OCI-LY1 (cell line): ENCODE measurements at regions not wholly inside any gene's neighbourhood (a gene's known extent, or its start where the extent isn't known, plus 50 kb on each side); places are given as distances from the start of the nearest gene placed in this dataset.

ENCODE experiments used
- H2AFZ ChIP-seq: fragments of 200-600 bp; sonication (generic), shearing (Covaris generic); 2 replicates; pipeline ENCODE4 v1.6.0; 2014; ENCODE audit warnings: antibody characterized with exemption, mild to moderate bottlenecking, low read length
- H3F3A ChIP-seq: fragments of 200-600 bp; sonication (generic), shearing (Covaris generic); 2 replicates; pipeline ENCODE4 v1.6.0; 2014; ENCODE audit warnings: mild to moderate bottlenecking, antibody characterized with exemption, low read length, moderate library complexity; ENCODE audit not compliant: insufficient read depth
- H3K27ac ChIP-seq: fragments of 200-600 bp; sonication (generic); 2 replicates; pipeline ENCODE4 v1.5.1; 2014; ENCODE audit warnings: low read length, mixed run types, mild to moderate bottlenecking, low read depth; ENCODE audit not compliant: poor library complexity, severe bottlenecking
- H3K27me3 ChIP-seq: fragments of 200-600 bp; sonication (generic); 2 replicates; pipeline ENCODE4 v1.6.0; 2014; ENCODE audit warnings: antibody characterized with exemption, mild to moderate bottlenecking, low read length, moderate library complexity; ENCODE audit not compliant: insufficient read depth
- H3K36me3 ChIP-seq: fragments of 200-600 bp; sonication (generic); 2 replicates; pipeline ENCODE4 v1.6.1; 2014; ENCODE audit warnings: mild to moderate bottlenecking, antibody characterized with exemption, low read length, moderate library complexity, mixed read lengths; ENCODE audit not compliant: insufficient read depth
- H3K4me1 ChIP-seq: fragments of 200-600 bp; sonication (generic); 2 replicates; pipeline ENCODE4 v1.5.1; 2014; ENCODE audit warnings: mild to moderate bottlenecking, low read length, moderate library complexity; ENCODE audit not compliant: insufficient read depth, severe bottlenecking
- H3K4me2 ChIP-seq: fragments of 200-600 bp; sonication (generic), shearing (Covaris generic); 2 replicates; pipeline ENCODE4 v1.6.1; 2014; ENCODE audit warnings: low read length
- H3K4me3 ChIP-seq: fragments of 200-600 bp; sonication (generic); 2 replicates; pipeline ENCODE4 v1.5.1; 2014; ENCODE audit warnings: low read length, low read depth, mild to moderate bottlenecking, mixed read lengths; ENCODE audit not compliant: poor library complexity, severe bottlenecking
- H3K79me2 ChIP-seq: fragments of 200-600 bp; shearing (Covaris generic); 2 replicates; pipeline ENCODE4 v1.6.1; 2016; ENCODE audit warnings: mixed run types, low read length, mixed read lengths; ENCODE audit not compliant: insufficient read depth
- H3K9ac ChIP-seq: fragments of 200-600 bp; sonication (generic), shearing (Covaris generic); 2 replicates; pipeline ENCODE4 v1.6.1; 2014; ENCODE audit warnings: mild to moderate bottlenecking, low read length, mixed read lengths
- H3K9me2 ChIP-seq: fragments of 200-600 bp; sonication (generic), shearing (Covaris generic); 2 replicates; pipeline ENCODE4 v1.6.1; 2014; ENCODE audit warnings: low read depth, mild to moderate bottlenecking, low read length, mixed read lengths
- H3K9me3 ChIP-seq: fragments of 200-600 bp; shearing (Covaris generic); 2 replicates; pipeline ENCODE4 v1.6.1; 2014; ENCODE audit warnings: low read length, mixed read lengths
- H4K20me1 ChIP-seq: fragments of 200-600 bp; sonication (generic), shearing (Covaris generic); 2 replicates; pipeline ENCODE4 v1.6.0; 2016; ENCODE audit warnings: mild to moderate bottlenecking, low read length; ENCODE audit not compliant: insufficient read depth
- CTCF ChIP-seq: fragments of 200-600 bp; sonication (generic), shearing (Covaris generic); IDR thresholded peaks from 2 replicates; pipeline ENCODE4 v1.5.1; 2017; ENCODE audit warnings: mild to moderate bottlenecking, antibody characterized with exemption, low read length, moderate library complexity, mixed read lengths
- EZH2 ChIP-seq: fragments of 200-600 bp; sonication (generic), shearing (Covaris generic); IDR thresholded peaks from 2 replicates; pipeline ENCODE4 v1.8.0; 2017; ENCODE audit warnings: borderline replicate concordance, mixed run types, mild to moderate bottlenecking, antibody characterized with exemption, low read length, moderate library complexity, mixed read lengths

- no peaks in the 10 kb centered on the region for H4K20me1 ChIP-seq
- no peaks in the 10 kb centered on the region for H3K79me2 ChIP-seq
- H3K4me1 ChIP-seq: no peaks in the 10 kb centered on the region
- H3K9me3 ChIP-seq: no peaks in the 10 kb centered on the region
- H3K27me3 ChIP-seq: no peaks in the 10 kb centered on the region; the same call in 1 of the 2 replicates
- H3K9ac ChIP-seq: no peak overlapping the region
- no peak overlapping the region for H3K4me3 ChIP-seq
- H3F3A ChIP-seq: no peaks in the 10 kb centered on the region
- no peaks in the 10 kb centered on the region for H3K9me2 ChIP-seq
- H3K36me3 ChIP-seq: no peaks in the 10 kb centered on the region
- H3K4me2 ChIP-seq: no peak overlapping the region
- no peak overlapping the region for H2AFZ ChIP-seq
- no peak overlapping the region for H3K27ac ChIP-seq
- TF ChIP-seq CTCF: no peak
- no peak for TF ChIP-seq EZH2
Measured at GRCh38 chr21:38696579-38696978, 109.2 kb upstream of the ETS2 start.

GRCh38 chr21:38699048-38699447 lies 106.7 kb upstream of the ETS2 start:
- no peak overlapping the region for H3K9ac ChIP-seq
- H4K20me1 ChIP-seq: no peaks in the 10 kb centered on the region
- H3K27me3 ChIP-seq: no peaks in the 10 kb centered on the region
- H3K36me3 ChIP-seq: no peaks in the 10 kb centered on the region
- H3K27ac ChIP-seq: no peak overlapping the region
- TF ChIP-seq EZH2 (no peak), CTCF (no peak)
- no peak overlapping the region for H3K4me3 ChIP-seq
- H3K79me2 ChIP-seq: no peaks in the 10 kb centered on the region
- no peaks in the 10 kb centered on the region for H3K9me2 ChIP-seq
- no peaks in the 10 kb centered on the region for H3K4me1 ChIP-seq
- H2AFZ ChIP-seq: no peak overlapping the region
- H3F3A ChIP-seq: no peaks in the 10 kb centered on the region
- no peak overlapping the region for H3K4me2 ChIP-seq
- no peaks in the 10 kb centered on the region for H3K9me3 ChIP-seq

GRCh38 chr21:38702196-38702595 lies 103.5 kb upstream of the ETS2 start:
- no peak overlapping the region for H2AFZ ChIP-seq
- H3K9ac ChIP-seq: no peak overlapping the region
- H3K27ac ChIP-seq: no peak overlapping the region
- H3K4me1 ChIP-seq: no peaks in the 10 kb centered on the region
- H3K4me2 ChIP-seq: no peak overlapping the region
- no peaks in the 10 kb centered on the region for H3K9me2 ChIP-seq
- no peaks in the 10 kb centered on the region for H3F3A ChIP-seq
- no peaks in the 10 kb centered on the region for H4K20me1 ChIP-seq
- no peaks in the 10 kb centered on the region for H3K9me3 ChIP-seq
- H3K79me2 ChIP-seq: no peaks in the 10 kb centered on the region
- H3K36me3 ChIP-seq: no peaks in the 10 kb centered on the region
- no peak overlapping the region for H3K4me3 ChIP-seq
- no peak for TF ChIP-seq CTCF
- no peak for TF ChIP-seq EZH2
- H3K27me3 ChIP-seq: no peaks in the 10 kb centered on the region
